Muscle layer of colon (tissue), 2 donors: ENCODE measurements at regions not wholly inside any gene's neighbourhood (a gene's known extent, or its start where the extent isn't known, plus 50 kb on each side); places are given as distances from the start of the nearest gene placed in this dataset.

Experiments
- H3K27ac ChIP-seq: one replicate; pipeline ENCODE4 v1.7.0; 2013; ENCODE audit warnings: low read depth, mild to moderate bottlenecking, low read length, moderate library complexity
- H3K27me3 ChIP-seq, 2 donors: one replicate each; pipeline ENCODE4 v1.7.0; 2013; ENCODE audit warnings: low read length in 2 of 2, mild to moderate bottlenecking in 2 of 2; ENCODE audit not compliant: insufficient read depth in 2 of 2, control insufficient read depth in 1 of 2
- H3K36me3 ChIP-seq: one replicate; pipeline ENCODE4 v1.7.0; 2013; ENCODE audit warnings: mild to moderate bottlenecking, low read length; ENCODE audit not compliant: insufficient read depth
- H3K4me1 ChIP-seq: one replicate; pipeline ENCODE4 v1.7.0; 2013; ENCODE audit warnings: mild to moderate bottlenecking, low read length; ENCODE audit not compliant: insufficient read depth
- H3K4me3 ChIP-seq, 2 donors: one replicate each; pipeline ENCODE4 v1.7.0; 2013; ENCODE audit warnings: low read length in 2 of 2, low read depth in 1 of 2, mild to moderate bottlenecking in 1 of 2, moderate library complexity in 1 of 2
- H3K9ac ChIP-seq: one replicate; pipeline ENCODE4 v1.7.0; 2013; ENCODE audit warnings: low read length
- H3K9me3 ChIP-seq: one replicate; pipeline ENCODE4 v1.7.0; 2013; ENCODE audit warnings: mild to moderate bottlenecking, low read length
- donor health status: abdominal sarcoma.
- donor health status: Adenocarcinoma of cecum.

DNA sequence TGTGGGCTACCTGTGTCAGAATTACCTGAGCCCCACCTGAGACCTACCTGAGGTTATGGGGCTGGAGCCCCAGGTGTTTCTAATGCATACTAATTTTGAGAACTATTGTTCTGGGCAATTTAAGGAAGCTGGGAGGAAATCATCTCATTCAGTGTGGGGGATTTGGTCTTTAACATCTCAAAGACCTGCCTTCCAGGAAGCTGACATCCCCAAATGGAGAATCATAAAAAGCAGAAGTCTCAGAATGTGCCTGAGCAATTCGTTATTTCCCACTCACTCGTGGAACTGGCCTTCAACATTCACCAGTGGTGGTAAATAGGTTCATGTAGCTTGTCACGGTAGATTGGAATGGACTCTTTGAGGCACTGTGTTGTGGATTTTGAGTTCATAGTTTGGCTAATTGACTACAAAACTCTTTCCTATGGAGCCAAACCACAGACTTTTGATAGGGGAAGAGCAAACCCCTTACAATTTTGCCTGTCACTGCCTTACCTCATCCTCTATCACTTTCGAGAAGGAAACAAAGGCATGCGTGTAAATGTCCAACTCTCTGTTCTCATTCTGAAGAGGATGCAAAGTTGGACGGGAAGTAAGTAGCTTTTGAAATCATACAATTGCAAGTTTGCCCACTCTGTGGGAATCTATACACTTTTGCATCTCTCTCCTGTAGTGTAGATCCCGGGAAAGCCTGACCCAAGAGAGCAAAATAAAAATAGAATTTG is 521.0 kb upstream of the MDFIC2 start:
- no peaks in the 10 kb centered on the region for H3K36me3 ChIP-seq
- peaks cover 11% of the 10 kb centered on the region for H3K4me1 ChIP-seq
- H3K27ac ChIP-seq = no peak overlapping the region
- no peaks in the 10 kb centered on the region for H3K27me3 ChIP-seq
- no peak overlapping the region for H3K4me3 ChIP-seq
- H3K9ac ChIP-seq = no peak overlapping the region
- H3K9me3 ChIP-seq = no peaks in the 10 kb centered on the region

DNA sequence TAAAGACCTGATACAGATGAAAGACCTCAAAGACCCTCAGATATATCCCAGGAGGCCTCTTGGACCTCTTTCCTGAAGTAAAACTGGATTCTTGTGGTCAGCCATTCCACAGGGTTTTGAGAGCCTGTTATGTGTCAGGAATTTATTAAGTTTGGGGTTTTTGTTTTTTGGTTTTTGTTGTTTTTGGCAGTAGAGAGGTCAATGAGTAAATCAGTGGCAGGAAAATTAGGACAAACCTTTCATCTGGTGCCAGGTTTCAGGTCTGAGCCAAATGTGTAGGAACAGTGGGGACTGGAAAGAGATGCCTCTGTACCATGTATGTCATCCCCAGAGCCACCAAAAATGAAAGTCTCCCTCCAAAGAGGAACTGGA is 520.4 kb upstream of the MDFIC2 start:
- Histone ChIP-seq H3K4me3 (no peak overlapping the region), H3K9me3 (no peaks in the 10 kb centered on the region), H3K36me3 (no peaks in the 10 kb centered on the region), H3K9ac (no peak overlapping the region), H3K27me3 (no peaks in the 10 kb centered on the region), H3K4me1 (peaks cover 11% of the 10 kb centered on the region), H3K27ac (no peak overlapping the region)

DNA sequence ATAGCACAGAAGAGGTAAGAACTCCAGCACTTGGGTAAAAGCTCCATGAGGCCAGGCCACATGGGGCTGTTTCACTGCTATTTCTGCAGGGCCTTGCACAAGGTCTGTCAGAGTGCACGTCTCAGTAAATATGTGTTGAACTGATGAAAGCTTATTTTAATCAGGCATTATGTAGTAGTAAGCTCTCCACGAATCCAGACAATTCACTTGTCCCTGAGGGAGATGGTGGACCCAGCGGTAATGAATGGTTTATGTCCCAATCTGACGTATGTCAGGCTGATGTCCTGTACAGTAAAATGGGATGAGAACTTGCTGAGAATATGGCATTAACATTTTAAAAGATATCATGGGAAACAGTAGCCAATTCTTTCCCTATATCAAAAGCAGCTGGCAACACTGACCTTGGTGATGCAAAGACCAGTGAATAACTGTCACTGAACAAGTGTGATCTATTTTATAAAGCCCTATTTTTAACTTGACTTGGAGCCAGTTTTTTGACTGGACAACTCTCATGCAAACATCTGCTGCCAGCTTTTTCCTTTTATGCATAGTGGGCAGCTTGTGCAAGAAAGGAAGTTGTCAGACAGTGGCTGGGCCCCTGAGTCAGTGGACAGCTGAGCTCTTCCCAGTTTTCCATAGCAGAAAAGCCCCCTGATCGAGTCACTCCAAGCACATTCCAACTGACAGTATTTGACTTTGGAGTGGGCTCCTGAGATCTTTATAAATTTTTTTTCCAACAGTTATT is 519.8 kb upstream of the MDFIC2 start:
- no peaks in the 10 kb centered on the region for H3K9me3 ChIP-seq
- H3K9ac ChIP-seq = no peak overlapping the region
- H3K4me1 ChIP-seq = peaks cover 11% of the 10 kb centered on the region
- no peak overlapping the region for H3K27ac ChIP-seq
- H3K36me3 ChIP-seq = no peaks in the 10 kb centered on the region
- H3K4me3 ChIP-seq = no peak overlapping the region
- H3K27me3 ChIP-seq = no peaks in the 10 kb centered on the region

DNA sequence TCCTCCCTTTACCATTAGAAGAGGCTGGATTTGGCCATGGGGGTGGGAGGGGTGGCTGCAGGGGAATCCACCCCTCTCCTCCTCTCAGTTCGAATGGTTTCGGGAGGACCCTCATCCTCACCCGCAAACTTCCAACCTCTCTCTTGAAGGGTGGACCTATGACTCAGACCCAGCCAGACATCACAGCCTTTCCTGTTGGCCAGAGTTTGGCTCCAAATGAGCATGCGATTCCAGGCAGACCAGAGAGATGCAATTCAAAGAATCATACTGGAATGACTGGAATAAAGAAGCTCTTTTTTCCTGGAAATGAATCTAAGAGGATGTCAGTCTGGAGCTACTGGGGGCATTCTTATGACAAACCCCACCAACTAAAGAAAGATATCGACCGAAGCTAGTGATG is 516.7 kb upstream of the MDFIC2 start:
- peaks cover 11% of the 10 kb centered on the region for H3K4me1 ChIP-seq
- H3K9ac ChIP-seq = no peak overlapping the region
- no peak overlapping the region for H3K27ac ChIP-seq

GRCh38 chr3:70824773-70825172 is 512.3 kb upstream of the MDFIC2 start:
- no peak overlapping the region for H3K4me3 ChIP-seq
- H3K9me3 ChIP-seq = no peaks in the 10 kb centered on the region
- H3K27ac ChIP-seq = no peak overlapping the region
- H3K9ac ChIP-seq = no peak overlapping the region
- H3K4me1 ChIP-seq = no peaks in the 10 kb centered on the region
- H3K36me3 ChIP-seq = no peaks in the 10 kb centered on the region
- H3K27me3 ChIP-seq = no peaks in the 10 kb centered on the region

More for the DNA sequence above, 516.7 kb upstream of the MDFIC2 start:
- Histone ChIP-seq H3K4me3 (no peak overlapping the region), H3K27me3 (no peaks in the 10 kb centered on the region), H3K9me3 (no peaks in the 10 kb centered on the region), H3K36me3 (no peaks in the 10 kb centered on the region)

GRCh38 chr3:70824078-70824477 is 511.6 kb upstream of the MDFIC2 start:
- no peaks in the 10 kb centered on the region for H3K4me1 ChIP-seq
- H3K36me3 ChIP-seq = no peaks in the 10 kb centered on the region
- H3K9ac ChIP-seq = no peak overlapping the region
- H3K4me3 ChIP-seq = no peak overlapping the region
- no peaks in the 10 kb centered on the region for H3K27me3 ChIP-seq
- no peak overlapping the region for H3K27ac ChIP-seq
- no peaks in the 10 kb centered on the region for H3K9me3 ChIP-seq

DNA sequence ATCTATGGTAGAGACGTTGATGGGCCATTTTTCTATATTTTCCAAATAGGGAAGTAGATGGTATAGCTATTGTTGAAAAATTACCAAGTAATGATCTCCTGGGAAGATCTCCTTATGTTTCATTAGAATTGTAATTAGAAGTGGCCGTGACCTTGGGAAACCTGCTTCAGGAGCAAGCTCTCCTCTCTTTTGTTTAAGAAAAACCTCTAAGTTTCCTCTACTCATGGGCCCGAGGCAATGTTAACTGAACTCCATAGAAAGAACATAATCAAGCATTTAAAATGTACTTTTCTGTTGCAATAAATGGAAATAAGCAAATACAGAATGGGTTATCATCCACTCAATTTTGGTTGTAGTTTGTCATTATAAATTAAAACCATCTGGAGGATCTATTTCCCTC is 511.2 kb upstream of the MDFIC2 start:
- no peak overlapping the region for H3K9ac ChIP-seq
- H3K9me3 ChIP-seq = no peaks in the 10 kb centered on the region
- H3K27me3 ChIP-seq = no peaks in the 10 kb centered on the region
- H3K4me3 ChIP-seq = no peak overlapping the region
- H3K36me3 ChIP-seq = no peaks in the 10 kb centered on the region
- no peaks in the 10 kb centered on the region for H3K4me1 ChIP-seq
- H3K27ac ChIP-seq = no peak overlapping the region

DNA sequence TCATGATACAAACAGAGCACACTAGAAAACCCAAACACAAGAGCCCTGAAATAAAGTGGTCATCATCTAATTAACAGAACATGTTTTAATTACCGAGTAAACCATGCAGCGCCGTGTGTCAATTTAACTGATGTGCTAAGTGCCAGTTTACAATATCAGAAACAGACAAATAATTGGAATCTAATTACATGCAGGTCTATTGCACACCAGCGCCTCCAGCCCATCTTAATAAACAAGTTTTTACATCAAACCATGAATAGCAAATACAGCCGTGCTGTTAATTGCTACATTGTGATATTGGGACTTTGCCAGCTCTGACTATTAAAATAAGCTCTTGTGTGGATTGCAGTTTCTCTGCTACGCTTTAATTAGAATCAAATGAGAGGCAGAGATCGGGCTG is 510.2 kb upstream of the MDFIC2 start:
- Histone ChIP-seq H3K9me3 (no peaks in the 10 kb centered on the region), H3K4me3 (no peak overlapping the region), H3K9ac (no peak overlapping the region), H3K27ac (no peak overlapping the region), H3K4me1 (no peaks in the 10 kb centered on the region), H3K27me3 (no peaks in the 10 kb centered on the region), H3K36me3 (no peaks in the 10 kb centered on the region)

- Histone ChIP-seq H3K9me3 (no peaks in the 10 kb centered on the region), H3K4me3 (no peak overlapping the region), H3K4me1 (no peaks in the 10 kb centered on the region), H3K36me3 (no peaks in the 10 kb centered on the region), H3K9ac (no peak overlapping the region), H3K27ac (no peak overlapping the region), H3K27me3 (no peaks in the 10 kb centered on the region)
Observed at GRCh38 chr3:70821602-70822001, 509.2 kb upstream of the MDFIC2 start.

GRCh38 chr3:70820397-70820796 is 508.0 kb upstream of the MDFIC2 start:
- no peaks in the 10 kb centered on the region for H3K4me1 ChIP-seq
- no peak overlapping the region for H3K4me3 ChIP-seq
- H3K36me3 ChIP-seq = no peaks in the 10 kb centered on the region
- H3K9ac ChIP-seq = no peak overlapping the region
- H3K27ac ChIP-seq = no peak overlapping the region
- no peaks in the 10 kb centered on the region for H3K9me3 ChIP-seq
- no peaks in the 10 kb centered on the region for H3K27me3 ChIP-seq

GRCh38 chr3:70818145-70818544 is 505.7 kb upstream of the MDFIC2 start:
- no peaks in the 10 kb centered on the region for H3K27me3 ChIP-seq
- H3K36me3 ChIP-seq = no peaks in the 10 kb centered on the region
- no peak overlapping the region for H3K4me3 ChIP-seq
- no peaks in the 10 kb centered on the region for H3K9me3 ChIP-seq
- H3K27ac ChIP-seq = no peak overlapping the region
- H3K9ac ChIP-seq = no peak overlapping the region
- no peaks in the 10 kb centered on the region for H3K4me1 ChIP-seq

GRCh38 chr3:70816346-70816745 is 503.9 kb upstream of the MDFIC2 start:
- H3K4me3 ChIP-seq = no peak overlapping the region
- H3K9me3 ChIP-seq = no peaks in the 10 kb centered on the region
- no peaks in the 10 kb centered on the region for H3K36me3 ChIP-seq
- no peaks in the 10 kb centered on the region for H3K27me3 ChIP-seq
- peaks cover 5% of the 10 kb centered on the region for H3K4me1 ChIP-seq
- no peak overlapping the region for H3K27ac ChIP-seq
- H3K9ac ChIP-seq = no peak overlapping the region
